ENCODE measurements at regions not wholly inside any gene's neighbourhood (a gene's known extent, or its start where the extent isn't known, plus 50 kb on each side); places are given as distances from the start of the nearest gene placed in this dataset.

DNA sequence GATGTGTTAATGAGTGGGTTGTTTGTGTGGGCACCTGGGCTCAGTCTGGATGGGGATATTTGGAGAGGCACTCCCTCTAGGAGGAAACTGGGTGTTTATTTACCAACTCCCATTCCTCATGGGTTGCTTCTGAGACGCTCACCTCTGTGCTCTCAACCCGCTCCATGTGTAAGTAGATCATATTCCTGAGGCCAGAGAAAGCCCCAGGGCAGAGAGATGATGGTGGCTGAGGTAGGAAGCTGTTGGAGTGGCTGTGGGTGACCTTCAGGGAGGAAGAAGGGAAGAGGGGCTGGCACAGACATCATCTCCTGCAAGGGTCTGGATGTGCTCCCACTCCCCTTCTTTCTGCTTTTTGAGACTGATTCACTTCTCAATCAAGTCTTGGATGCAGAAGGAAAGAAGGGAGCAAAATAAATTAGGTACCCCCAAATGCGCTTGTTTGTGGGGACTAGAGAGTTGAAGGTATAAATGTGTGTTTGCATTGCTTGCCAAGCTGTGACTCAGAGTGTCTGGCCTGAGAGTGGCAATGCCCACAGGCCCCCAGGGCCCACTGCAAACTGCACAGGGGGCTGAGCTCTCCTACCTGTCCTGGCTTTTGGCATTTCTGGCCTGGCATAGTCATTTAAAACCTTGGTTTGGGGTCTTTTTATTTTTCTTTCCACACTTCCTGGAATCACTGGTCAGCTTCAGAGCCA is 57.2 kb upstream of the TNP1 start:
- no peak for TF ChIP-seq EZH2 (IDR thresholded peaks at IDR 0.05)
- TF ChIP-seq POLR2AphosphoS5 (IDR thresholded peaks at IDR 0.05; ENCODE audit: borderline replicate concordance, low read depth, low read length): no peak

All from SK-N-MC (cell line).